SU-DHL-6 (cell line): ENCODE measurements at regions not wholly inside any gene's neighbourhood (a gene's known extent, or its start where the extent isn't known, plus 50 kb on each side); places are given as distances from the start of the nearest gene placed in this dataset.

Experiments
- CTCF ChIP-seq: fragments of 200-600 bp; sonication (generic); IDR thresholded peaks from one replicate; pipeline ENCODE4 v1.5.1; 2017; ENCODE audit warnings: antibody characterized with exemption, mild to moderate bottlenecking, low read length, moderate library complexity; ENCODE audit not compliant: insufficient read depth, poor library complexity, severe bottlenecking
- EZH2phosphoT487 ChIP-seq: fragments of 200-600 bp; sonication (generic), shearing (Covaris generic); conservative IDR thresholded peaks from 2 replicates; pipeline ENCODE4 v1.6.1; 2018; ENCODE audit warnings: mild to moderate bottlenecking, antibody characterized with exemption, low read length, moderate library complexity, mixed read lengths

GRCh38 chr11:106178361-106178760, 100.9 kb downstream of the AASDHPPT start:
- no peak for TF ChIP-seq CTCF
- TF ChIP-seq EZH2phosphoT487 = no peak
